ENCODE measurements at regions not wholly inside any gene's neighbourhood (a gene's known extent, or its start where the extent isn't known, plus 50 kb on each side); places are given as distances from the start of the nearest gene placed in this dataset.

DNA sequence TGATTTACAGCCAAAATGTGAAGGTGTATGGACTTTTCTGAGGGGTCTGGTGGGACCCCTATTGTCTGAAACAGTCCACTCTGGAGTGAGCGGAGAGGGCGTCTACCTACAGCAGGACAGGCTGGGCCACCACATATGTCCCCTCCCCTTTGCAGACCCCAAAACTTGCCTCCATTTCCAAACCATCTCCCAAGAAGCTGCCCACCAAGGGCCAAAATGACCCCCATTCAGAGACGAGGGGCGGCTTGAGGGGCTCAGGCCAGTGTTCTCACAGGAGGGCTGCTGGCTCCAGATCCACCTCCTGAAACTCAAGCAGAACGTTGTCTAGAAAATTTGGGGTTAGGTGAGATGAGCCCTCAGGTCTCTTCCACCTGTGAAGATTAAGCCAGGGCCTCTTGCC, 161.1 kb upstream of the SALL3 start:
- TF ChIP-seq, protein P1, sequence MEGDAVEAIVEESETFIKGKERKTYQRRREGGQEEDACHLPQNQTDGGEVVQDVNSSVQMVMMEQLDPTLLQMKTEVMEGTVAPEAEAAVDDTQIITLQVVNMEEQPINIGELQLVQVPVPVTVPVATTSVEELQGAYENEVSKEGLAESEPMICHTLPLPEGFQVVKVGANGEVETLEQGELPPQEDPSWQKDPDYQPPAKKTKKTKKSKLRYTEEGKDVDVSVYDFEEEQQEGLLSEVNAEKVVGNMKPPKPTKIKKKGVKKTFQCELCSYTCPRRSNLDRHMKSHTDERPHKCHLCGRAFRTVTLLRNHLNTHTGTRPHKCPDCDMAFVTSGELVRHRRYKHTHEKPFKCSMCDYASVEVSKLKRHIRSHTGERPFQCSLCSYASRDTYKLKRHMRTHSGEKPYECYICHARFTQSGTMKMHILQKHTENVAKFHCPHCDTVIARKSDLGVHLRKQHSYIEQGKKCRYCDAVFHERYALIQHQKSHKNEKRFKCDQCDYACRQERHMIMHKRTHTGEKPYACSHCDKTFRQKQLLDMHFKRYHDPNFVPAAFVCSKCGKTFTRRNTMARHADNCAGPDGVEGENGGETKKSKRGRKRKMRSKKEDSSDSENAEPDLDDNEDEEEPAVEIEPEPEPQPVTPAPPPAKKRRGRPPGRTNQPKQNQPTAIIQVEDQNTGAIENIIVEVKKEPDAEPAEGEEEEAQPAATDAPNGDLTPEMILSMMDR (IDR thresholded peaks at IDR 0.05; ENCODE audit: low read depth, low read length): no peak
- TF ChIP-seq MYC (IDR thresholded peaks at IDR 0.05; ENCODE audit: low read depth, low read length) (no peak), POLR2A (IDR thresholded peaks at IDR 0.05; ENCODE audit: extremely low read depth, insufficient read length) (no peak)
